OCI-M1 (cell line): ENCODE measurements at regions not wholly inside any gene's neighbourhood (a gene's known extent, or its start where the extent isn't known, plus 50 kb on each side); places are given as distances from the start of the nearest gene placed in this dataset.
"Not testable (repeated sequence)": the region's sequence is repeated elsewhere in the genome, so short reads cannot be mapped to it uniquely, and the experiment has no call there.

Experiments used
- DNase-seq: peaks from one replicate; lab custom pipeline; 2025; lab: John Stamatoyannopoulos, UW

GRCh38 chr4:120636120-120636630, 286.4 kb downstream of the PRDM5 start:
- DNase-seq: no peak

DNA sequence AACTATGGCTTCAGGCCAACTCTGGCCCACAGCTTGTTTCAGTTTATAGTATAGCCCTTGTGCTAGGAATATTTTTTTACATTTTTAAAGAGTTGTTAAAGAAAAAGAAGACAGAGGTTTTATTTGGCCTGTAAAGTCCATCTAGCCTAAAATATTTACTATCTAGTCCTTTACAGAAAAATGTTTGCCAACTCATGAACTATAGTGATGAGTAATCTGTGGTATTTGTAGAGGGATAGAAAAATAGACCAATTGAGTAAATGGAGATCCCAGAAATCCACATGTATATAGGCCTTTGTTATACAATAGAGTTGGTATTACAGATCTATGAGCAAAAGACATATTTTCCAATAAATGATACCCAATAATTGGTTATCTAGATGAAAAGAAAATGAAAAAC, 288.7 kb downstream of the PRDM5 start:
- DNase-seq: no peak

- no peak for DNase-seq
These were observed 292.1 kb downstream of the PRDM5 start for GRCh38 chr4:120630427-120630826.

DNA sequence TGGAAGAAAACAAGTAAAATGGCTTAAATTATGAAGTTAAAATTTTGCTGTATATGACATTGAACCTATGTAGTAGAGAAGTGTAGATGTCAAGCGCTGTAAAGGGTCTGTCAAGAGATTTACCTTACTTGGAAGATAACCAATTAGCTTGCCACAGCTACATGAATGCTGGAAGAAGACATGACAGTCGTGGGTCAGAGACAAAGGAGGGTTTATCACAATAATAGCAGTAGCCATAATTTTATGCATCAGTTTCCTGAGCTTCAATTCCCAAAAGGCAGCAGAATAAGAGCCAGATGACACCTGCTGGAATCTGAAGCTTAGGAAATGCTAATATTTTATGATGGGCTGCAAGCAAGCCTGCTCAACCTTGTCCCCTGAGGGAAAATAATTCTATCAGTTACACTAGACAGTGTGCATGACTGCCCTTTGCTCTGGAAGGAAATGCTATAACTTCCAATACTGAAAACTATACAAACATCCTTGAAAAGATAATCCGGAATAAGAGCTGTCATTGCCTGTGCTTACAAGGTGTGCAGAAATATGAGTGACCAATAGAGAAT, 292.9 kb downstream of the PRDM5 start:
- no peak for DNase-seq

DNA sequence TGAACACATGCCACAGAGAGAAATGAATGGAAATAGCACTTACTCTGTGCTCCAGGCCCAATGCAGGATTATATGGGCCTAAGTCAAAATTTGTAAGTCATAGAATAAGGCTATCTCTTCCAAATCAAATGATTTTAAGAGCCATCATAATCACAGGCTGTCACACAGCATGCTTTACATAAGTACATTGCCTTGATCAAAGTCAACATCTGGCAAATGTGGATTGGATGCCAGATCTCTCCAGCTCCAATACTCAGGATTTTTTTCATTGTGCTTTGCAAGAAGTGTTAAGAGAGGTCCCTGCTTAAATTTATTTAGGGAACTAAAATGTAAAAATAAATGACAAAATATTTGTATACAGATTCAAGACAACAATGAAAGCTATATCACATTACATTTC, 299.9 kb downstream of the PRDM5 start:
- DNase-seq: no peak

GRCh38 chr4:120617171-120617570, 305.4 kb downstream of the PRDM5 start:
- no peak for DNase-seq

- no peak for DNase-seq
These were observed 306.5 kb downstream of the PRDM5 start for GRCh38 chr4:120616041-120616440.

DNA sequence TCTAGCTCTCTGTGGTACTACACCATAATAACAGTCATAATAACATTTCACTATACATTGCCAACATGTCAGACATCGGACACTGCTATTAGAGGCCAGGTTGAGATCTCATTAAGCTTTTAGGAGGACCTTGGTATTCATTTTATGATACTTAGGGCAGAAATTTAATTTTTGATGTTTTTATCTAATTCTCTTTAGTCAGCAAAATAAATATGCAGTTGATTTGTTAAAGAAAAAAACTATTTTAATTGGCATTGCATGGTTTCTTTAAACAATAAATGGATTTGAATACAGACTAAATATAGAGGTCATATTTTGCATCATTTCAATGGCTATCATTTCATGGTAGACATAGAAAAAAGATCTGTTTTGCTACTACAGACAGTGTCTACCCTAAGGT, 308.7 kb downstream of the PRDM5 start:
- no peak for DNase-seq

DNA sequence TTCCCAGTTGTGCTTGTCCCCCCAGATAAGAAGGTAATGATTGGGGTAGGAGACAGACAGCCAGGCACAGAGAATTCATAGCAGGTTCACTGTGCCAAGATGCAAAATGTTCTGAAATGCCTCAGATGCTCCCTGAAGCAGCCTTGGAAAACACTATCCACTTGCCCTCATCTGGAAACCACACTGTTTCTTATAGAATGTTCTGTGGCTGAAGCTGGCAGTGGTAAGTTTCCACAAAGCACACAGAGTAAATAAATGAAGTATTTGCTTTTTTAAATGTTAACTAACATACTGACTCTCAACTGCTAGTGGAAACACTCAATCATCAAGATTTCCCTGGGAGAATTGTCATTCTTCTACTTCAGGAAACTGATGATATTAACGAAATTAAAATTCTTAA, 311.4 kb downstream of the PRDM5 start:
- DNase-seq: no peak

- DNase-seq: no peak
These were observed 331.5 kb downstream of the PRDM5 start for GRCh38 chr4:120591038-120591437.

GRCh38 chr4:120589787-120590186, 332.7 kb downstream of the PRDM5 start:
- DNase-seq: no peak

- DNase-seq: no peak
These were observed 353.8 kb downstream of the PRDM5 start for GRCh38 chr4:120568731-120569130.

DNA sequence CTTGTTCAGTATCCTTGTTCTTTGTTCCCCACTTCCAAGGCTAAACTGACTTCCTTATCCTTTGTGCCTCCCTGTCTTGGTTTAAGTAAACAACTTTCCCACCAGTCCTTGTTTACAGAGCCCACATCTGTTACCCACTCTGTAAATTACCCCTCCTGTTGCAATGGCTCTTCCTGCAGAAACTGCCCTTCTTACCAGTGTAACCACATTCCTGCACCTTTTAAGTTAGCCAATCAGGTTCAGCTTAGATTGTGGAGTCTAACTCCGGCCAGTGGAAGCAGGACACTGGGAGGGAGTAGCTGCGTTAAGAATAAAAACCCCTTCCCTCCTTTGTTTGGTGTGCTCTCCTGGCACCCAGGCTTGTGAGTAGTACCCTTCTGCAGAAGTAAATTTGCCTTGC, 360.9 kb downstream of the PRDM5 start:
- no peak for DNase-seq

DNA sequence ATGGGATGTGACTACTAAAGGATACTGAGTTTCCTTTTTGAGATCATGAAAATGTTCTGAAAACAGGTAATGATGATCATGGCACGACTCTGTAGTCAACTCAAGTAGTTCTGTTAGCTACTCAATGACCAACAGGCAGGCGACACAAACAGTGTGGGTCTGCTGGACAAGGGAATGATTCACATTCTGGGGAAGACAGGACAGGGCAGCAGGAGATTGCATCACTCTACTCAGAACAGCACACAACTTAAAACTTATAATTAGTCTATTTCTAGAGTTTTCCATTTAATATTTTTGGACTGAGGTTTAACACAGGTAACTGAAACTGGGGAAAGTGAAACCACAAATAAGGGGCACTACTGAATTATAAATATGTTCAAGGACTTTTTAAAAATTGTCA, 365.2 kb downstream of the PRDM5 start:
- peak; percentile 9 for DNase-seq

DNA sequence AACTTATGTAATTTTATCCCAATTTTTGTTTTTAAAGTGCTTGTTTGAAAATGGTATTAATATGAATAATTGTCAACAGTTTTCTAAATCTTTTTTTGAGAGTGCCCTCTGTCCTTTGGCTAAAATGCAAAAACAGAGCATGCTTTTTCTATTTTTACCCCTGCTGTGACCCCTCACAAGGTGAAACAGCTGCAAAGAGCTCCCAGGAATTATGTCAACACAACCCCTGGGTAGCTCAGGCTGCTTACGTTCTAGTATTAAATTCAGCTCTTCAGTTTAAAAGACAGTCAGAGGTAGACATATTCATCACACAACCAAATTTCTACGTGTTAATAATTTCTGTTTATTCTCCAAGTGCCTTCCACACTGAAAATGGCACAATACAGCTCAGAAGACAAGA, 367.5 kb downstream of the PRDM5 start:
- DNase-seq: no peak

GRCh38 chr4:120554086-120554485, 368.4 kb downstream of the PRDM5 start:
- no peak for DNase-seq

GRCh38 chr4:120550624-120551220, 371.8 kb downstream of the PRDM5 start:
- DNase-seq: not testable (repeated sequence)

GRCh38 chr4:120549011-120549570, 373.4 kb downstream of the PRDM5 start:
- DNase-seq: no peak

GRCh38 chr4:120545391-120545790, 377.1 kb downstream of the PRDM5 start:
- no peak for DNase-seq

DNA sequence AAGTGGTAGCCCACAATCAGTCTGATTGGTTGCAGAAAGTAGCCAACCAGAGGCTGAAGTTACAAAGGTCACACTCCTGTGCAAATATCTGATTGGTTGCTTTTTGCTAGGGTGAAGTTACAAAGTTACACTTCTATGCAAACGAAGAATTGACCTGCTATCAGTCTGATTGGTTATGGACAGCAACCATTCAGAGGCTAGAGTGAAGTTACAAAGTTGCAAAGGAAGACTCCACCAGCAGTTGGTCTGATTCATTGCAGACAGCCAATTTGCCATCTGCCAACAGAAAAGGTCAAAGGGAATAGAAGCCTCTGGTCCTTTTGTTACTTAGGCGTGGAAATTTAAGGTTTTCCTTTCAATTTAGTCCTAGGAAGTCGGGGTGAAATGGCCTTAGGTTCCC, 377.7 kb downstream of the PRDM5 start:
- DNase-seq: peak; percentile 55

DNA sequence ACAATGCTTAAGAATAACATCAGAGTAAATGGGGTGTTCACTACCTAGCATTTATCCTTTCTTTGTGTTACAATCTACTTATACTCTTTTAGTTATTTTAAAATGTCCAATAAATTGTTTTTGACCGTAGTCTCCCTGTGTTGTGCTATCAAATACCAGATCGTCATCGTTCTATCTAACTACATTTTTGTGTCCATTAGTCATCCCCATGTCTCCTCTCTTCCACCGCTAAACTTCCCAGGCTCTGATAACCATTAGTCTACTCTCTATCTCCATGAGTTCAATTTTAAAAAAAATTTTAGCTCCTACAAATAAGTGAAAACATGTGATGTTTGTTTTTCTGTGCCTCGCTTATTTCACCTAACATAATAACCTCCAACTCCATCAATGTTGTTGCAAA, 381.9 kb downstream of the PRDM5 start:
- no peak for DNase-seq

- DNase-seq: no peak
These were observed 385.6 kb downstream of the PRDM5 start for GRCh38 chr4:120536884-120537283.

DNA sequence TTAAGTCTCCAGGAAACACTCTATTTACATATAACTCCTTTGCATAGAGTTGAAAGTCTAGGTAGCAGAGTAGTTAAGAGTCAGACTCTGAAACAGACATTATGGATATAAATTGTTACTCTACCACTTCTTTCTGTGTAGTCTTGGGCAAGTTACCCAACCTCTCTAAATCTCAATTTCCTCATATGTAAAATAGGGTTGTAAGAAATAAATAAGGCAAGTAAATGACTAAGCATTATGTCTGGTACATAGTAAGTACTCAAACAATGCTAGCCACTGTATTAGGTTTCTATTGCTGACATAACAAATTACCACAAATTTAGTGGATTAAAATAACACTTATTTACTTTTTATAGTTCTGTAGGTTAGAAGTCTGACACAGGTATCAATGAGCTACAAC, 394.1 kb downstream of the PRDM5 start:
- DNase-seq: no peak

DNA sequence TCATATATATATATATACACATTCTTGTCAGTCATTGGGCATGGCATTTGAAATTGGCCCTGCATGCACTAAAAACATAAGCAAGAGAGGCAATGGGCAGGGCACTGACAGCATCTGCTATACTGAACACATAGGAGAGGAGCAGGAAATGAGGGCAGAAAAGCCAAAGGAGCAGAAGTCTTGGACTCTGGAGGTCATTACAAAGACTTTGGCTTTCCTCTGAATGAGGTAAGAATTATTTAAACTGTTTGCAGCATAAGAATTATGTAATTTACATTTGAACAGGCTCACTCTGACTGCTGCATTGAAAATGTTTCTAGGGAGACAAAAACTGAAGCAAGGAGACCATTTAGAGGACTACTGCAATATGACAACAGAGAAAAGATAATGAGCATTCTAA, 396.5 kb downstream of the PRDM5 start:
- DNase-seq: no peak
